ENCODE measurements at regions not wholly inside any gene's neighbourhood (a gene's known extent, or its start where the extent isn't known, plus 50 kb on each side); places are given as distances from the start of the nearest gene placed in this dataset.

GRCh38 chr2:212901604-212902275 is 249.7 kb downstream of the IKZF2 start:
- intact Hi-C loops (cut with DNase I, micrococcal nuclease), result no loop called here
- Histone ChIP-seq H3K4me3 (no peak overlapping the region), H3K4me1 (ENCODE audit: low read depth) (peaks cover 12% of the 10 kb centered on the region), H3K36me3 (ENCODE audit: low read depth) (no peaks in the 10 kb centered on the region), H3K9me3 (no peaks in the 10 kb centered on the region)
- ATAC-seq (peak; percentile 69), DNase-seq (peak in 1 of 3 donors; percentile 26)
- no peak for TF ChIP-seq CTCF (IDR thresholded peaks at IDR 0.05)

- H3K36me3 ChIP-seq (ENCODE audit: low read depth), result no peaks in the 10 kb centered on the region
- peaks cover 8% of the 10 kb centered on the region for H3K4me1 ChIP-seq (ENCODE audit: low read depth)
- DNase-seq, result no peak
- H3K9me3 ChIP-seq, result no peaks in the 10 kb centered on the region
- TF ChIP-seq CTCF (IDR thresholded peaks at IDR 0.05), result no peak
- H3K4me3 ChIP-seq, result no peak overlapping the region
- intact Hi-C loops (cut with DNase I, micrococcal nuclease), result no loop called here
- ATAC-seq, result no peak
Measured at GRCh38 chr2:212900715-212901114, 250.7 kb downstream of the IKZF2 start.

- H3K4me1 ChIP-seq (ENCODE audit: low read depth), result no peaks in the 10 kb centered on the region
- TF ChIP-seq CTCF (IDR thresholded peaks at IDR 0.05), result no peak
- no peak overlapping the region for H3K4me3 ChIP-seq
- intact Hi-C loops (cut with DNase I, micrococcal nuclease), result no loop called here
- DNase-seq (no peak), ATAC-seq (no peak)
- H3K9me3 ChIP-seq, result no peaks in the 10 kb centered on the region
- H3K36me3 ChIP-seq (ENCODE audit: low read depth), result no peaks in the 10 kb centered on the region
Measured at GRCh38 chr2:212898011-212898410, 253.4 kb downstream of the IKZF2 start.

GRCh38 chr2:212897296-212897695 is 254.1 kb downstream of the IKZF2 start:
- H3K9me3 ChIP-seq, result no peaks in the 10 kb centered on the region
- intact Hi-C loops (cut with DNase I, micrococcal nuclease), result no loop called here

GRCh38 chr2:212894026-212894425 is 257.4 kb downstream of the IKZF2 start:
- ATAC-seq, result no peak
- Histone ChIP-seq H3K36me3 (ENCODE audit: low read depth) (no peaks in the 10 kb centered on the region), H3K9me3 (no peaks in the 10 kb centered on the region), H3K4me1 (ENCODE audit: low read depth) (no peaks in the 10 kb centered on the region), H3K4me3 (no peak overlapping the region)
- DNase-seq, result no peak
- intact Hi-C loops (cut with DNase I, micrococcal nuclease), result no loop called here
- no peak for TF ChIP-seq CTCF (IDR thresholded peaks at IDR 0.05)

More at GRCh38 chr2:212897296-212897695, 254.1 kb downstream of the IKZF2 start:
- ATAC-seq (no peak), DNase-seq (no peak)
- no peak overlapping the region for H3K4me3 ChIP-seq
- no peaks in the 10 kb centered on the region for H3K4me1 ChIP-seq (ENCODE audit: low read depth)
- no peaks in the 10 kb centered on the region for H3K36me3 ChIP-seq (ENCODE audit: low read depth)
- TF ChIP-seq CTCF (IDR thresholded peaks at IDR 0.05), result no peak

GRCh38 chr2:212893216-212893615 is 258.2 kb downstream of the IKZF2 start:
- intact Hi-C loops (cut with DNase I, micrococcal nuclease), result no loop called here
- ATAC-seq, result no peak
- H3K4me1 ChIP-seq (ENCODE audit: low read depth), result no peaks in the 10 kb centered on the region

More at GRCh38 chr2:212893216-212893615, 258.2 kb downstream of the IKZF2 start:
- no peak for TF ChIP-seq CTCF (IDR thresholded peaks at IDR 0.05)
- H3K4me3 ChIP-seq, result no peak overlapping the region
- DNase-seq, result no peak
- H3K9me3 ChIP-seq, result no peaks in the 10 kb centered on the region
- H3K36me3 ChIP-seq (ENCODE audit: low read depth), result no peaks in the 10 kb centered on the region
